SK-N-MC (cell line): ENCODE measurements at regions not wholly inside any gene's neighbourhood (a gene's known extent, or its start where the extent isn't known, plus 50 kb on each side); places are given as distances from the start of the nearest gene placed in this dataset.

Experiments
- EZH2 ChIP-seq: fragments of 200-600 bp; sonication (generic); IDR thresholded peaks from one replicate; pipeline ENCODE4 v1.6.1; 2017; ENCODE audit warnings: antibody characterized with exemption
- POLR2AphosphoS5 ChIP-seq: IDR thresholded peaks from 2 replicates; pipeline ENCODE4 v1.6.1; 2012; ENCODE audit warnings: mild to moderate bottlenecking, low read depth, low read length, borderline replicate concordance

DNA sequence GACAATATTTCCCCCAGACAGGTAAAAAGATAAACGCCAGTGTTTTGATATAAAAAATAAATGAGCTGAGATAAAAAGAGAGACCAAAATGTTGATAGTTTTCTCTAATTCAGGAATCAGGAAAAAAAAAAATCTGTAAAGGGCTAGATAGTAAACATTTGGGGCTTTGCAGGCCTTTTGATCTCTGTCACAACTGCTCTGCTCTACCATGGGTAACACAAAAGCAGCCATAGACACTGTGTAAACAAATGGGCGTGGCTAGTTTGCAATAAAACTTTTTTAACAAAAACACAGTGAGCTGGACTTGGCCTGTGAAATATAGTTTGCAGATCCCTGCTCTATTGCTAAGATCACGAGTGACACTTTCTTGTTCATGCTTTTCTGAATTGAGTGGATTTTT lies 219.1 kb upstream of the STXBP5 start:
- TF ChIP-seq POLR2AphosphoS5 (no peak), EZH2 (no peak)
